ENCODE measurements at regions not wholly inside any gene's neighbourhood (a gene's known extent, or its start where the extent isn't known, plus 50 kb on each side); places are given as distances from the start of the nearest gene placed in this dataset.

DNA sequence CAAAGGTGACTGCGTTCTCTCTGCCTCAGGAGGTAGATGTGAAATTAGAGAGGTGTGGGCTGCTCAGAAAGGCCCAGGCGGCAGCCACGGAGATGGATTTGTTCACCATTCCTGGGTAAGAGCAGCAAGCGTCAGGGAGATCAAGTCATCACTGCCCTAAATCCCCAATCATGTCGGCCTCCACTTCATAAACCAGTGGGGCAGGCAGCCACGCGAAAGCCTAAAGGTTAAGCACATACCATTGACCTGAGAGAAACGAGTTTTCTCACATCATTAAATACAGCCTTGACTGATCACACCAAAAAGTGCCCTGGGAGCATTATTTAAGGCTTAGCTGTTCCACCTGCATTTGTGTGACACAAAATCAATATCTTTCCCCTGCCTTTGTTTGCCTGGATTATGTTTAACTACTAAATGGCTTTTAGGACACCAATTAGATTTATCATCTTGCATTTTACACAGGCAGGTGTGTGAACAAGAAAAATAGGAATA lies 50.7 kb upstream of the FOXB1 start:
- no peak for DNase-seq (ENCODE audit: low read depth in 2 of 2)

DNA sequence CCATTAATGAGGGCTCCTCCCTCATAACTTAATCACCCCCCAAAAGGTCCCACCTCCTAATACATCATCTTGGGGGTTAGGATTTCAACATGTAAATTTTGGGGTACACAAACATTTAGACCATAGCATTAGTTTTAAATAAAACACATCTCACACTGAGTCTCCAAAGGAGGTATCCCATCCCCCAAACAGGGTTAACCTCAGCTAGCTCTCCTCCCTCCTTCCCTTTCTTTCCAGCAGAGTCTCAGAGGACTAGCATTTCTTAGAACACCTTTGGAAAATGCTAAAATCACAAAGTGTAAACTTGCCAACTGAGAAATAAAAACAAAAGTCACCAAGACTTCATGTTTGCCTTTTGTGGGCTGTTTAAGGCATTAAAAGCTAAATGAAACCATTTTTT lies 51.2 kb upstream of the FOXB1 start:
- DNase-seq (ENCODE audit: low read depth in 2 of 2) = no peak

DNA sequence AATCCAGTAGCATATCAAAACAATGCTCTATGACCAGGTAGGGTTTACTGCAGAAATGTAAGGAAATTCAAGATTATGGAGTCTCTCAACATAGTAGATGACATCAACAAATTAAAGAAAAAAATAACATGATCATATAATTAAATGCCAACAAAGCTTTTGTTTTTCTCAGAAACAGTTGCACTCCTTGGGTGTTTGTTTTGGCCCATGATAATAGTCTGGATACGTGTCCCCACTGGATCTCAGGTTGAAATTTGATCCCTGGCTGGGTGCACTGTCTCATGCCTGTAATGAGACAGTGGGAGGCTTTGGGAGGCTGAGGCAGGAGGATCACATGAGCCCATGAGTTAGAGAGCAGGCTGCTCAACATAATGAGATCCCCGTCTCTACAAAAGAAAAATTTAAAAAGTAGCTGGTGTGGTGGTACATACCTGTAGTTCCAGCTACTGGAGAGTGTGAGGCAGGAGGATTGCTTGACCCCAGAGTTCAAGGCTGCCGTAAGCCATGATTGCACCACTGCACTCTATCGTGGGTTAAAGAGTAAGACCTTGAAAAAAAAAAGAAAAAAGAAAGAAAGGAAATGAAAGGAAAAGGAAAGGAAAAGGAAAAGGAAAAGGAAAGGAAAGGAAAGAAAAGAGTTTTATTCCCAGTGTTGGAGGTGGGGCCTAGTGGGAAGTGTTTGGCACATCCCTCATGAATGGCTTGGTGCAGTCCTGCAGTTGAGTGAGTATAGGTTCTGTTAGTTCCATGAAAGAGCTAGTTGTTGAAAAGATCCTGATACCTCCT lies 53.3 kb upstream of the FOXB1 start:
- no peak for DNase-seq (ENCODE audit: low read depth in 2 of 2)

DNA sequence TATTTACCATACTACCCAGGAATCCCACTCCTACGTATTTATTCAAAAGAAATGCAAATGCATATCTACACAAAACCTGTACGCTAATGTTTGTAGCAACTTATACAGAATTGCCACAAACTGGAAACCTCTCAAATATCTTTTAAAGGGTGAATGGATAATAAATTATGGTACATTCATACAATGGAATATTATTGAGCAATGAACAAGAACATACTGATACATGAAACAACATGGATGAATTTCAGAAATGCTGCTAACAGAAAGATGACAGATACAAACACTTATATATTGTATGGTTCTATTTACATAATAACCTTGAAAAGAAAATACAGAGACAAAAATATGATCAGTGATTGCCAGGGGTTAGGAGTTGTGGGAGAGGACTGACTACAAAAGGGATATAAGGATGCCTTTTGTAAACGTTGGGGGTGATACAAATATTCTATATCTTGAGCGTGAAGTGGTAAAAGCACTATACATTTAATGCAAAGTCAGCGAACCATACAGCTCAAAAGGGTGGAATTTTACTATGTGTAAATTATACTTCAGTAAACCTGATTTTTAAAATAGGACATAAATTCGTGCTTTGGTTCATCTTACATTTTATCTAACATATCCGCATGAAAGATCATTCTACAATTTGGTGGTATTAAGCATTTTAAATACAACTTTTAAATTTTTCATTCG lies 55.0 kb upstream of the FOXB1 start:
- no peak for DNase-seq (ENCODE audit: low read depth in 2 of 2)

DNA sequence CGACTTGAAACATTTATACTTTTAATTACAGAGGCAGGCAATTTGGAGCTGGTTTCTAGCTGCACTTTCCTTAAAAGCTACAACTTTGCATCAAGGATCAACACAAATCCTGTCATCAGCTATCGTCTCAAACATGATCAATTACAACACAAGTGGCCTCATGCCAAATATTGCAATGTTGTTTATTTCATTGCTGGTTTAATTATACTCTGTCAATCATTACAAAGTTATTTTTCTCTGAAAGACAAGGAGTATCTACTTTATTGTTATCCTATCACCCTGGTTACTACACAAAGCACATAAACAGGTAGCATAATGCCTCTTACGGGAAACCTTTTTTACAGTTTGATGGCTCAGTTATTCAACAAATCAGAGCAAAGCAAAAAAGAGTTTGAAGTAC lies 58.0 kb upstream of the FOXB1 start:
- no peak for DNase-seq (ENCODE audit: low read depth in 2 of 2)

DNA sequence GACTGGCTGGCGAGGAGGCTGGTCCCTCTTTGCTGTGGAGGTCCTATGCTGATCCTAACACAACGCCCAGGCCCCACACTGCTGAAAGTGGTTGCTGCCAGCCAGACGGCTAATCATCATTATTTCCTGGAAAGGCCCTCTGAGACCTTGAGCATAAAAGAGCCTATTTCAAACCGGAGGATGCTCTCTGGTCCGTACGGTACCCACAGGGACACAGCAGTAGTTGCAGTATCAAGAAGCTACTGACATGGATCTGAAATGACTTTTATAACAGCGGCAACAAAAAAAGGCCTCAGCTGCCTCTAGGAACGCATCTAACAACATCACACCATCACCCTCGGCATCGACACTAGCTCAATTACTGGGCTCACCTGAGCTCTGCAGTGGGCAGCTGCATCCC lies 59.1 kb upstream of the FOXB1 start:
- no peak for DNase-seq (ENCODE audit: low read depth in 2 of 2)

DNA sequence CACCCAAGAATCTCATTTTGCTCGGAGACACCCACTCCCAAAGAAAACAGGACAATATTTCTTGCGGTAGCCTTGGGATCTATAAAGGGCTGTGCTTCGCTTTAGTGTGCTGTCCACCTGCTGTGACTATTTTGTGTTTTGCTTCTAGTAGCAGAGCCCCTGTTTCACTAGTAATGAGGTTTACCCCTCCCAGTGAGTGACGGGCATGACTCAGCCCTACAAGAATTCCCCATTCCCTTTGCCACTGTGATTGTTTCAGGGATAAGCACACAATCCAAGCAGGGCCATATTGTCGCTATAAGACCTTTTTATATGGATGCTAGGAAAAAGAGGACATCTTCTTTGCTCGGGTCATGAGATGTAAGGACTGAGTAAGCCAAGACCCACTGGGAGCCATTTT lies 62.5 kb upstream of the FOXB1 start:
- DNase-seq (ENCODE audit: low read depth in 2 of 2) = no peak

DNA sequence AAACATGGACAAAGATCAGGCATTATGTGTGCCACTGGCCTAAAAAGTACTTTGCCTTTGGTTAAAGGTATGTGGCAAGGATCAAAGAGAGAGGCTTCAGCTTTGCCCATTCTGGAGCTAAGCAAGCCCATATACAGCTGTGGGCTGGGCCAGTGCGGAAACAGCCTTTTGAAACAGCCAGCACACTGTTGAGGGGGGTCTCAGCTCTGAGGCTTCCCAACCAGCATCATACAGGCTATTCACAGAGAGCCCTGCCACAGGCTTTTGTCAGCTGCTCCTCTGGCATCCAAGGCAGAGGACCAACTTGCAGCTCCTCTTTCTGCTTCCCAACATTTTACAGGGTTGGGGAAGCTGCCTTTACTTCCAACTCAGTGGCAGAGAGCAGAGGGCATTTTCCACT lies 63.2 kb upstream of the FOXB1 start:
- DNase-seq (ENCODE audit: low read depth in 2 of 2) = no peak

DNA sequence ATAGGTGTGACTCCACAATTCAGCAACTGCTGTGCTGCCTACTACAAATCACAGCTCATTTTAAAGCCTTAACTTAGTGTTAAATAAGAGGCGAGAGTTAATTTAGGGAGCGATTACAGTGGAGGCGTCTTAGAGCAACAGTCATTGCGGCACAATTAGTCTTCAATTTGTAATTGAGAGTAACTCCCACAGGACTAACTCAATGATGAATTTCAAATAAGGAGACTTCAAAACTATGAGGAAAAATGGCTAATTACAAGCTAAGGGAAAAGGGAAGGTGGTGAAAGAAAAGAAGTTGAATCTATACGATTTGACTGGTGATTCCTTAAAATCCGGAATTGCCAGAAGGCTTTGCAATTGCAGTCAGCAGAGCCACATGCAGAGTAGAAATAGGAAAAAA lies 63.7 kb upstream of the FOXB1 start:
- no peak for DNase-seq (ENCODE audit: low read depth in 2 of 2)

DNA sequence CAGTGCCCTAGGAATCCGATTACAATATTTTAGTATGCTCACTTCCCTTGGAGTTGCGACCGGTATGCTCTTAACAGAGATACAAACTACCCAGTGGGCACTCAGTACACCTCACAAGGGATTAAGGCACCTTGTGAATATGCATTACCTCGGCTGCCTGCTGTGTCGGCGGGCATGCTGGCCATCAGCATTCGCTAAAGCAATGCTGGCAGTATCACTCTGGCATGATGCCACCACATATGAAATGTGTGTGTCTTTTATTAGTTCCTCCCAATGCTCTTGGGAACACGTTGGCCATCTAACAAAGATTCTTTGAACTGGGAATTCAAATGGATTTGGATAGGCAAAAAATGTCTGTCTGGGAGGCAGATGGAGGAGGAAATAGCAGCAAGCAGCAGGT lies 67.4 kb upstream of the FOXB1 start:
- DNase-seq (ENCODE audit: low read depth in 2 of 2) = no peak

DNA sequence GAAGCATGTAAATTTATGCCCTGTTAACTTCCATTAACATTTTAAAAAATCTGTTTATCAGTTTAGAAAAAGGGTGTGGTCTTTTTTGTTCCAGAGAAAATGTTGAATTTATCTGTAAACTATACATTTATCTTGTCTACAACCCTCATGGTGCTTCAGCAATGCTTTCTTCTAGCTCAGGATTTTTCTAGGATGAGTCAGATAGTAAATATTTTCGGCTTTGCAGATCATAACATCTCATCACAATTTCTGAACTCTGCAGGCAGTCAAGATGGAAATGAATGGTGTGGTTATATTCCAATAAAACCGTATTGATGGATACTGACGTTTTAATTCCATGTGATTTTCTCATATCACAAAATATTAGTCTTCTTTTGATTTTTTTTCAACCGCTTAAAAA lies 70.5 kb upstream of the FOXB1 start:
- no peak for DNase-seq (ENCODE audit: low read depth in 2 of 2)

DNA sequence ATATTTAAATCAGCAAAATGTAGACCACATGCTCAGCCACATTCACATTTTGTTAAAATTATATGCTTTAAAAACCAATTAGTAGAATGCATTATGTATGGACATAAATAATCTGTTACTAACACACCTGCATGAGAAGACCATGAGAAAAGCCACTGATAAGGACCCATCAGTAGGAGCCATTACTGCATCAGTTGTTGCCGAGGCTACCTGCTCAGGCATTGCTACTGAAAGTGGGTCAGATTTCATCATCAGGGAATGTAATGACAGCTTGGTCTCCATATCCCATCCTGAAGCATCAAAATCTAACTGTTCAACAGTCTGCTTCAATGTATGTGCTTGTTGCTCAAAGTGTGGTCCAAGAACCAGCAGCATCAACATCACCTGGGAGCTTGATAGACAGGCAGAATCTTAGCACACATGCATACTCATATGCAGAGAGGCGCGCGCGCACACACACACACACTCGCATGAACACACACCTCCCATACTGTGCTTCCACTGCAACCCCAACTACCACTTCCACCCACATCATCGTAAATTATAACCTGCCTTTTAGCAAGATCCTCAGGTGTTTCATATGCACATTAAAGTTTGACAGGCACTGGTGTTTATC lies 72.4 kb upstream of the FOXB1 start:
- DNase-seq (ENCODE audit: low read depth in 2 of 2) = no peak

DNA sequence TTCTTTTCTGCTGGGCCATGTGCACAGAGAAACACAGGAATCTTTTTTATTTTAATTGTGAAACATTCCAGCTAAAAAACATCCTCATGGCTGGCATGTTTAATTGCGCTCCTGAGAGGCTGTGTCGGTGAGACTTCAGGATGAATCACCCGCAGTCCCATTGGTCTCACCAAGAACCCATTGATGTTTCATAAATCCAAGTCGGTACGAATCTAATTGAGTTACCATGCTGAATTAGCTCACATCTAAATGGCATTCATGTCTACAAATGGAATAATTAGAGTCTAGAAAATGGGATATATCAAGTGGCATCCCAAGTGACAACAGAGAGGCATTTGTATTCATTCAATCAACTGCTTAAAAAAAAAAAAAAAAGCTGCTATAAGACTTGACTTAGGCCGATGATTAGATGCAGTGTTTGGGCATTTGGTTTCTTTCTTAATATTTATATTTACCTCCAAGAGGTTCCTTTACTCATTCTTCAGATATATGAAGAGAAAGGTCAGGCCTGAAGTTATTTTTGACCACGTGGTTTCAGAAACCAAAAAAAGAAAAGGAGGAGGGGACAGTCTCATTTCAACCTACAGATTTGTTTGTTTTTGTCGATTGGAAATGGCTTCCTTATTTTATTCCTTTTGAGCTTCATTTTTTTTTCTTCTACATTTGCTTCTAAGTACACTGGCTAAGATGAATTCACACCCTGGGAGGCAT lies 79.1 kb upstream of the FOXB1 start:
- DNase-seq (ENCODE audit: low read depth in 2 of 2) = no peak

DNA sequence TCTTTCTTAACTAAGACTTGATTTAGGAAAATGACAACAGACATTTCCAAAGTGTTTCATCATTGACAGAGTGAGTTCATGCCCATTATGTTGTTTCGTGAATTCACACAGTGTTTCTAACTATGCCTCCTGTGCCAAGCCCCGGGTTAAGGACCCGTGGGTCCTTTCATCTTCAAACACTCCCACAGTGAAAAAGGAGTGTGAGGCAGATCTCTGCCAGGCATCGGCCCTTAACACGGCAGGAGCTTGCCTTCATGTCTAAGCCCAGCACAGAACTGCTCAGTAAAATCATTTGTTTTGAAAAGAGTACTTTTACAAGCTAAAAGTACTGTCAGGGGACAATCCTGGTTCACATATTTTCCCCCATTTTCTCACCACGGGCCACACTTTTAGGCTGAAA lies 80.0 kb upstream of the FOXB1 start:
- DNase-seq (ENCODE audit: low read depth in 2 of 2) = no peak

DNA sequence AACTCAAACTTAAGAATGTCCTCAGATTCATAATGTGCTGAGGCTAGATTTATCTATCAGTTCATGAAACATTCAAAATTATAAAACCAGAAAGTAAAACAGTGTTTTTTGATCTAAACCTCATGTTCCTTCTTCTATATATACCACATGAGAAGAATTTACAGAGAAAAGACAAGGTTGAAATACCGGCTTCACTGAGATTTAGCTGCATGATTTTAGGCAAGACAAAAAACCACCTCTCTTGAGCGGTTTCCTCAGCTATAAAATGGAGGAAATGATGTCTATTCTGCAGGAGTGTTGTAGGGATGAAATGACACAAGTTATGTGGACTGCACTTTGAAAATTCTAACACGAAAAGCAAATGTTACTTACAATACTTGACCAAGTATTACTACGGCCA lies 80.6 kb upstream of the FOXB1 start:
- no peak for DNase-seq (ENCODE audit: low read depth in 2 of 2)

DNA sequence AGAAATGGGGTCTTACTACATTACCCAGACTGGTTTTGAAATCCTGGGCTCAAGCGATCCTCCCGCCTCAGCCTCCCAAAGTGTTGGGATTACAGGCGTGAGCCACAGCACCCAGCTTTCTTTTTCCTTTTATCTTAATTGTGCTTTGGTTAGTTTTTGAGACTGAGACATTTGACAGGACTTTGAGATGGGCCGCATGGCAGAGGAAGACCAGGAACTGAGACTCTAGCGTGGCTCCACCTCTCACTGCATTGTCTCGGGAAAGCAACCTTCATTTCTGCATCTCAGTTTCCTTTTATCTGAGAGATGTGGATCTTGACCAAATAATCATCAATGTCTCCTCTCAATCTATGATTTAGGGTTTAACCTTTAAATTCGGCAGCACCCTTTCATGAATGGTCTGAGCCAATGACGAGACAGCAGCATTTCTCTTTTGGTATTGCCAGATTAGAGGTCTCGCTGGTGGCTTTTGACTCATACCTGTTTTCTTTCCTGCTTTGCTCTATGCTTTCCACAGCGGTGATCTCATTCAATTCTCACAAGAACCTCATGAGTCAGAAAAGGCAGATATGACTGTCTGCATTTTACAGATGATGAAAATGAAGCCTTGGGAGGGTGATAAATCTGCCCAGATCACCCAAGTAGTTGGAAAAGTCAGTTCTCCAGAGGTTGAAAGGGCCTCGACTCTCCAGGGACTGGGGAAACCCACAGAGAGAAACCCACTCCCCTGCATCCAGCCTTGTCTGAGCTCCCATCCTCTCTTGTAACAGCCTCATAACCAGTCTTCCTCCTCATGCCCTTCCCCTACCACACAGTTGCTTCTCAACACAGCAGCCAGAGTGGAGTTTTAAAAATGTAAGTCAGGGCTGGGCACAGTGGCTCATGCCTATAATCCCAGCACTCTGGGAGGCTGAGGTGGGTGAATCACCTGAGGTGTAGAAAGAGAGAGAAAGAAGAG lies 84.8 kb upstream of the FOXB1 start:
- DNase-seq (ENCODE audit: low read depth in 2 of 2) = peak in 1 of 2 donors; percentile 34

DNA sequence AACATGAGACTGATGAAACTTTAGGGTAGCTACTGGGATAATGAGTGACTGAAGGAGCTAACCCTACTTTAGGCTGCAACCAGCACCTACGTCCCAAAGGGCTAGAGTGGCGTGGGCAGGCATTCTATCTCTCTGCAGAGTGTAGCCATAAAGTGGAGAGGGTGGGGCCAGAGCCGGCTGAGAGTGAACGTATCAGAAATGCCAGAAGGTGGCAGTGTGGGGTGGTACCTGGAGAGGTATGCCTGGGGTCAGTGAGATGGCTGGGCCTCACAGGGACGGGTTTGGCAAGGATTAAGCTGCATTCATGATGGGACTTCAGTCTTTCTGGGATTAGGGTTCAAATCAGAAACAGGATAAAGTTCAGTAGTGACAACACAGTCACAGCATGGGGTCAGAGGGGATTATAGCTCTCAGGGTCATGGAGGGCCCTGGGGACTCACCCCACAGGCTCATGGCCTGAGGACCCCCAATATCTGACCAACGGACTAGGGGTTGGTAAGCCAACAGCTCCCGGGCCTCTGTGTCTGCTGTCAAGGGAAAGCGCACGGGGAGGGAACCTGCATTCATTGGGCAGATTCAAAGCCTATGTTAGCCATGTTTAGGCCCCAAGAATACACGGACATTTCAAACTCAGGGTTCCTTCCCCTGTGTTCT lies 86.5 kb upstream of the FOXB1 start:
- DNase-seq (ENCODE audit: low read depth in 2 of 2) = peak; percentile 45 to 55

DNA sequence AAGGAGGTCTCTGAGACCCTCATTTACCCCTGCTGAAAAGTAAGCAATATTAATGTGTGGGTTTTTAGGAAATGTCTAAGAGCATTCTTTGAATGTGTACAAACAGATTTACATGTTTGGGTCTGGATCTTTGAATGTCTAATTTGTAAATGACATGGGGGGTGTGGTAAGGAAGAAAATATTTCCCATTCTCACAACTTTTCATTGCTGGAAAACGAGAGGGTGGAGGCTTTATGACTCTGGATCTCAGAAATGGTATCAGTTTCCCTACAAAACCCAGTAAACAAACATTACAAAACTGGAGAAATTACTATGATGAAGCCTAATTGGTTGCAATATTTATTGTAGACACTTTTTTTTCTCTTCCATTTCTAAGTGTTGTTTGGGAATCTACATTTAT lies 98.1 kb upstream of the FOXB1 start:
- no peak for DNase-seq (ENCODE audit: low read depth in 2 of 2)

DNA sequence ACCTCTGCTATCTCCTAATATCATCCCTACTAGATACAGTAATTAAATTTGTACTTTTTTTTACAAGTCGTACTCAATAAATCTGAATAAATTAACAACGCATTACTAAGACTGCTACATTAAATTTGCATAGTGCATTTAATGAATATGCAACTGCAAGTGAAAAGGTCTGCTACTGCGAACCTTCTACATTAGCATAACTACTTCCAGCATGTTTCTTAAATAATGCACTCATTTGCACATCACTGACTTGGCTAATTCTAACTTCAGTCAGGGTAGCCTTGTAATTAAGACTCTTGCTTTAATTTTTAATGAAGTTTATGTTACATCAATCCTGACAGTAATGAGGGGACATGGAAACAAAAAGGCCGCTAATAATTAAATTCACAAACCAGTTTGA lies 98.9 kb upstream of the FOXB1 start:
- DNase-seq (ENCODE audit: low read depth in 2 of 2) = no peak

DNA sequence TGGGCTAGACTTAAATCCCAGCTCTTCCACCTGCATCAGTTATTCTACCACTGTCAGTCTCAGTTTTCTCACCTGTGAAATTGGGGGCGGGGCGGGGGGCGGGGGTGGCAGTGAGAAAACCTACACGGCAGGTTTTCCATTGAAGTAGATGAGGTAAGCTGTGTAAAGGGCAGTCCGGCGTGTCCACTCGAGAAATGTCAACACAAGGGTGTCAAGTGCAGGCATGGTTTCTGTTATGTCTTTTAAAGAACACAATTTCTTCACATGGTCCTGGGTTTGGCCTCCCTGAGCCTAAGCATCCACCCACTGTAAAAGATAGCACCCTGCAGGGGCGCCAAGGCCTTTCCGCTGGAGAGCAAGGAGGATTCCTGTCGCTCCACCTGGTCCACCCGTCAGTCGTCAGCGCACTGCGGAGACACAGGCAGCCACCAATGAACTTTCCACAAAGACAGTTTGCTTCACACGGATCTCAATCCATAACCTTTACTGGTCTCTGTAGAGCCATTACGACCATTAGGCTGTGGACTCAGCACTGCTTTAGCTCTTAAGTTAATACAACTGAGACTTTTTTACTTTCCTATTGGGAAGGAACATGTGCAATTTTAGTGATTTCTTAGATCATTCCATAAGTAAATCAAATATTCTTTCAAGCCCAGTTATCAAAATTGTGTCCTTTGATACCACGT lies 99.5 kb upstream of the FOXB1 start:
- DNase-seq (ENCODE audit: low read depth in 2 of 2) = no peak

Measured in lung microvascular endothelial cell (primary cell).